Esophagus squamous epithelium (tissue), 5 donors: ENCODE measurements at regions not wholly inside any gene's neighbourhood (a gene's known extent, or its start where the extent isn't known, plus 50 kb on each side); places are given as distances from the start of the nearest gene placed in this dataset.

ENCODE experiments used
- DNase-seq: peaks from one replicate; lab custom pipeline; 2025; lab: John Stamatoyannopoulos, UW
- H3K27ac ChIP-seq, 4 donors: fragments of 200-600 bp; sonication (generic); one replicate each; pipeline ENCODE4 v1.5.1; 2016 to 2019; ENCODE audit warnings: mild to moderate bottlenecking in 1 of 4
- H3K27me3 ChIP-seq, 4 donors: fragments of 200-600 bp; sonication (generic); 1 replicate in 3 of 4; 2 replicates in 1 of 4; pipeline versions ENCODE4 v1.5.1 to v1.6.0; 2017 to 2021; ENCODE audit warnings: antibody characterized with exemption in 1 of 4
- H3K36me3 ChIP-seq, 3 donors: fragments of 200-600 bp; sonication (generic); one replicate each; pipeline ENCODE4 v1.5.1; 2016 to 2019
- H3K4me1 ChIP-seq, 3 donors: fragments of 200-600 bp; sonication (generic); one replicate each; pipeline ENCODE4 v1.5.1; 2017 to 2019
- H3K4me3 ChIP-seq, 4 donors: fragments of 200-600 bp; sonication (generic); 1 replicate in 3 of 4; 2 replicates in 1 of 4; pipeline ENCODE4 v1.5.1; 2016 to 2019; ENCODE audit warnings: mild to moderate bottlenecking in 2 of 4, moderate library complexity in 1 of 4
- H3K9me3 ChIP-seq, 3 donors: fragments of 200-600 bp; sonication (generic); one replicate each; pipeline ENCODE4 v1.5.1; 2016 to 2019
- CTCF ChIP-seq, 6 experiments: fragments of 450-650 bp in 4 of 6; fragments of 200-600 bp in 2 of 6; sonication (generic) in 2 of 6; IDR thresholded peaks; one replicate each; pipeline ENCODE4 v1.5.1; 2016 to 2019; ENCODE audit warnings: antibody characterized with exemption in 6 of 6, mild to moderate bottlenecking in 4 of 6, moderate library complexity in 4 of 6
- POLR2A ChIP-seq, 4 donors: fragments of 450-650 bp; IDR thresholded peaks; one replicate each; pipeline ENCODE4 v1.6.1; 2017; ENCODE audit warnings: antibody characterized with exemption in 4 of 4, mild to moderate bottlenecking in 4 of 4, moderate library complexity in 3 of 4
- WGBS, 2 donors: methylation state at CpG; one replicate each; pipeline ENCODE4 v1.1.5; 2018; 5-methylcytosine and 5-hydroxymethylcytosine counted together
- intact Hi-C: fragments of 100-400 bp; cut with DNase I; formaldehyde crosslinking; loops from one replicate; pipeline ENCODE4 v1.15.0; 2022
- donor health status: DM: yes; HTN: yes; CAD: no.

- peak overlapping the region in 2 of 4 donors; percentile 13 to 46 for H3K4me3 ChIP-seq
- 7 to 17% methylated on average over 3 of the region's 3 CpGs for WGBS, 2 donors
- peak overlapping the region in 3 of 4 donors; percentile 73 to 79 (median 79) for H3K27ac ChIP-seq
- intact Hi-C loops = no loop called here
- H3K36me3 ChIP-seq = no peaks in the 10 kb centered on the region
- DNase-seq = no peak
- H3K27me3 ChIP-seq = peaks cover 0 to 3% (median 0%) of the 10 kb centered on the region in 4 donors
- TF ChIP-seq CTCF (IDR thresholded peaks at IDR 0.05) (no peak), POLR2A (IDR thresholded peaks at IDR 0.05) (no peak)
- peaks cover 0 to 22% (median 8%) of the 10 kb centered on the region in 3 donors for H3K4me1 ChIP-seq
- no peaks in the 10 kb centered on the region for H3K9me3 ChIP-seq
These were observed 69.3 kb upstream of the STMND1 start for GRCh38 chr6:17032590-17032987.

GRCh38 chr6:17031961-17032360 lies 69.9 kb upstream of the STMND1 start:
- Histone ChIP-seq H3K36me3 (no peaks in the 10 kb centered on the region), H3K27ac (peak overlapping the region in 3 of 4 donors; percentile 73 to 79 (median 79)), H3K4me3 (no peak overlapping the region), H3K27me3 (peaks cover 0 to 3% (median 0%) of the 10 kb centered on the region in 4 donors), H3K9me3 (no peaks in the 10 kb centered on the region), H3K4me1 (peaks cover 0 to 22% (median 8%) of the 10 kb centered on the region in 3 donors)
- DNase-seq = no peak
- 79 to 90% methylated on average over 4 to 6 of the region's 19 CpGs for WGBS, 2 donors
- intact Hi-C loops = no loop called here
- TF ChIP-seq POLR2A (IDR thresholded peaks at IDR 0.05) = no peak
- no peak for TF ChIP-seq CTCF (IDR thresholded peaks at IDR 0.05)

GRCh38 chr6:17027441-17027840 lies 74.4 kb upstream of the STMND1 start:
- Histone ChIP-seq H3K27me3 (peaks cover 0 to 3% (median 0%) of the 10 kb centered on the region in 4 donors), H3K27ac (no peak overlapping the region), H3K4me1 (peaks cover 0 to 7% (median 0%) of the 10 kb centered on the region in 3 donors), H3K4me3 (no peak overlapping the region), H3K36me3 (no peaks in the 10 kb centered on the region), H3K9me3 (peaks cover 0 to 14% (median 10%) of the 10 kb centered on the region in 3 donors)
- intact Hi-C loops = no loop called here
- TF ChIP-seq POLR2A (IDR thresholded peaks at IDR 0.05) (no peak), CTCF (IDR thresholded peaks at IDR 0.05) (no peak)
- DNase-seq = no peak
- WGBS, 2 donors = 79 to 82% methylated on average over 1 of the region's 1 CpG

GRCh38 chr6:17022604-17023003 lies 79.2 kb upstream of the STMND1 start:
- intact Hi-C loops = no loop called here
- 77 to 82% methylated on average over 3 of the region's 3 CpGs for WGBS, 2 donors
- H3K36me3 ChIP-seq = no peaks in the 10 kb centered on the region
- DNase-seq = no peak
- no peak overlapping the region for H3K4me3 ChIP-seq
- H3K4me1 ChIP-seq = peaks cover 0 to 9% (median 5%) of the 10 kb centered on the region in 3 donors
- H3K9me3 ChIP-seq = peaks cover 0 to 14% (median 10%) of the 10 kb centered on the region in 3 donors
- no peaks in the 10 kb centered on the region for H3K27me3 ChIP-seq
- no peak overlapping the region for H3K27ac ChIP-seq
- TF ChIP-seq POLR2A (IDR thresholded peaks at IDR 0.05) (no peak), CTCF (IDR thresholded peaks at IDR 0.05) (no peak)

GRCh38 chr6:17021539-17021889 lies 80.3 kb upstream of the STMND1 start:
- intact Hi-C loops = no loop called here

More at GRCh38 chr6:17021539-17021889, 80.3 kb upstream of the STMND1 start:
- no peaks in the 10 kb centered on the region for H3K27me3 ChIP-seq
- H3K36me3 ChIP-seq = no peaks in the 10 kb centered on the region
- H3K9me3 ChIP-seq = peaks cover 0 to 14% (median 10%) of the 10 kb centered on the region in 3 donors
- H3K4me3 ChIP-seq = no peak overlapping the region
- no peak for DNase-seq
- H3K27ac ChIP-seq = no peak overlapping the region
- TF ChIP-seq CTCF (IDR thresholded peaks at IDR 0.05) (no peak), POLR2A (IDR thresholded peaks at IDR 0.05) (no peak)
- 59 to 69% methylated on average over 5 of the region's 5 CpGs for WGBS, 2 donors
- H3K4me1 ChIP-seq = peaks cover 0 to 9% (median 5%) of the 10 kb centered on the region in 3 donors
